ENCODE measurements at regions not wholly inside any gene's neighbourhood (a gene's known extent, or its start where the extent isn't known, plus 50 kb on each side); places are given as distances from the start of the nearest gene placed in this dataset.

DNA sequence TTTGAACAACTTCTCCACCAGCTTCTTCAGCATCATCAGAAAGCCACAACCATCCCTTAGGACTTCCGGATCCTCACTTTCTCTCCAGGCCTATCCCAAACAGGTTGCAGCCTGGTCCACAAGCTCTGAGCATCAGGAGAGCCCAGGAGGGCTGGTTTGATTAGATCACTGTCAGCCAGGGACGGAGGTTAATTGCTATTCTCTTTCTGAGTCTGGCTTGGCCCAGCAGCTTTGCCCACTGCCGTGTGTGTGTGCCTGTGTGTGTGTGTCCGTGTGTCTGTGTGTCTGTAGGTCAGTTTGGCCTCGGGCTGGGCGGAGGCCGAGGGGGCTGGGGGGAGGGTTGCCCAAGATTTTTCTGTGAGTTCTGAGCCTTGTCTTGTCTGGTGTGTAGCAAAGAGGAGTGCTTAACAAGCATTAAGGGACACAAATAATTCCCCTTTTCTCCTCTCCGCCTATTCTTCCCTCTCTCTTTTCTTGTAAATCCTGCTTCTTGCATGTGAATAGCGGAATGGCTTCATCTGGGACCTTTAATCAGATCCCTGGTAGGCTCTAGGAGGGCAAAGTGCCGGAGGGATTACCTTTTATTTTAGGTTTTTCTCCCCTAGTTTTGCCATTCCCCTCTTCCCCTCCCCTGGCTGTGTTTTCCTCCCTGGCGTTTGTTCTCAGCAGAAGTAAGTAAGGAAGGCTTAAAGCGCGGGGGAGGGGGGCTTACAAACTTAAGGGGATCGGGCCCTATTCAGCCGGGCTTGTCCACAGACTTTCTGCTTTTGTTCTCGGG lies 138.2 kb upstream of the LHX5 start:
- Histone ChIP-seq H3K27ac (replicated peaks) (no peak overlapping the region), H3K4me3 (replicated peaks; ENCODE audit: insufficient read depth, low read length) (no peak overlapping the region)

DNA sequence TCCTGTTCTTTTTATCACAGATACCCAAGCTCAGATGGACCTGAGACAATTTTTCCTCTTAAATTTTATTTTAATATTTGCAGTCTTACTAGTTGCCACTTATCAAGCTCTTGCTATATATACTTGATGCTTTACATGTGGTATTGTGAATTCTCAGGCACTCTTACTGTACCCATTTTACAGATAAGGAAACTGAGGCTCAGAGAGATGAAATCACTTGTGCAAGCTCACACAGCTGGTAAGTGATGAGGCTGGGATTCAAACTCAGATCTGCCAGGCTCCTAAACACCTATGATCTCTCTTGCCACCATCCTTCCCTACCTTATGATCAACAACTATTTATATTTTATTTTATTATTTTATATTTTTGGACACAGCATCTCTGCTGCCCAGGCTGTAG lies 133.0 kb upstream of the LHX5 start:
- DNase-seq (ENCODE audit: low read depth in 1 of 2, low spot score in 1 of 2), result no peak
- H3K27ac ChIP-seq (replicated peaks), result no peak overlapping the region
- H3K4me3 ChIP-seq (replicated peaks; ENCODE audit: insufficient read depth, low read length), result no peak overlapping the region
- TF ChIP-seq, protein P1, sequence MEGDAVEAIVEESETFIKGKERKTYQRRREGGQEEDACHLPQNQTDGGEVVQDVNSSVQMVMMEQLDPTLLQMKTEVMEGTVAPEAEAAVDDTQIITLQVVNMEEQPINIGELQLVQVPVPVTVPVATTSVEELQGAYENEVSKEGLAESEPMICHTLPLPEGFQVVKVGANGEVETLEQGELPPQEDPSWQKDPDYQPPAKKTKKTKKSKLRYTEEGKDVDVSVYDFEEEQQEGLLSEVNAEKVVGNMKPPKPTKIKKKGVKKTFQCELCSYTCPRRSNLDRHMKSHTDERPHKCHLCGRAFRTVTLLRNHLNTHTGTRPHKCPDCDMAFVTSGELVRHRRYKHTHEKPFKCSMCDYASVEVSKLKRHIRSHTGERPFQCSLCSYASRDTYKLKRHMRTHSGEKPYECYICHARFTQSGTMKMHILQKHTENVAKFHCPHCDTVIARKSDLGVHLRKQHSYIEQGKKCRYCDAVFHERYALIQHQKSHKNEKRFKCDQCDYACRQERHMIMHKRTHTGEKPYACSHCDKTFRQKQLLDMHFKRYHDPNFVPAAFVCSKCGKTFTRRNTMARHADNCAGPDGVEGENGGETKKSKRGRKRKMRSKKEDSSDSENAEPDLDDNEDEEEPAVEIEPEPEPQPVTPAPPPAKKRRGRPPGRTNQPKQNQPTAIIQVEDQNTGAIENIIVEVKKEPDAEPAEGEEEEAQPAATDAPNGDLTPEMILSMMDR (IDR thresholded peaks at IDR 0.05; ENCODE audit: insufficient read depth, low read length), result no peak
- no peak for TF ChIP-seq POLR2AphosphoS5 (IDR thresholded peaks at IDR 0.05; ENCODE audit: low read depth)
- no peak for TF ChIP-seq GABPA (IDR thresholded peaks at IDR 0.05; ENCODE audit: low read depth)
- TF ChIP-seq, protein P2, sequence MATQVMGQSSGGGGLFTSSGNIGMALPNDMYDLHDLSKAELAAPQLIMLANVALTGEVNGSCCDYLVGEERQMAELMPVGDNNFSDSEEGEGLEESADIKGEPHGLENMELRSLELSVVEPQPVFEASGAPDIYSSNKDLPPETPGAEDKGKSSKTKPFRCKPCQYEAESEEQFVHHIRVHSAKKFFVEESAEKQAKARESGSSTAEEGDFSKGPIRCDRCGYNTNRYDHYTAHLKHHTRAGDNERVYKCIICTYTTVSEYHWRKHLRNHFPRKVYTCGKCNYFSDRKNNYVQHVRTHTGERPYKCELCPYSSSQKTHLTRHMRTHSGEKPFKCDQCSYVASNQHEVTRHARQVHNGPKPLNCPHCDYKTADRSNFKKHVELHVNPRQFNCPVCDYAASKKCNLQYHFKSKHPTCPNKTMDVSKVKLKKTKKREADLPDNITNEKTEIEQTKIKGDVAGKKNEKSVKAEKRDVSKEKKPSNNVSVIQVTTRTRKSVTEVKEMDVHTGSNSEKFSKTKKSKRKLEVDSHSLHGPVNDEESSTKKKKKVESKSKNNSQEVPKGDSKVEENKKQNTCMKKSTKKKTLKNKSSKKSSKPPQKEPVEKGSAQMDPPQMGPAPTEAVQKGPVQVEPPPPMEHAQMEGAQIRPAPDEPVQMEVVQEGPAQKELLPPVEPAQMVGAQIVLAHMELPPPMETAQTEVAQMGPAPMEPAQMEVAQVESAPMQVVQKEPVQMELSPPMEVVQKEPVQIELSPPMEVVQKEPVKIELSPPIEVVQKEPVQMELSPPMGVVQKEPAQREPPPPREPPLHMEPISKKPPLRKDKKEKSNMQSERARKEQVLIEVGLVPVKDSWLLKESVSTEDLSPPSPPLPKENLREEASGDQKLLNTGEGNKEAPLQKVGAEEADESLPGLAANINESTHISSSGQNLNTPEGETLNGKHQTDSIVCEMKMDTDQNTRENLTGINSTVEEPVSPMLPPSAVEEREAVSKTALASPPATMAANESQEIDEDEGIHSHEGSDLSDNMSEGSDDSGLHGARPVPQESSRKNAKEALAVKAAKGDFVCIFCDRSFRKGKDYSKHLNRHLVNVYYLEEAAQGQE (IDR thresholded peaks at IDR 0.05; ENCODE audit: insufficient replicate concordance, low read depth), result no peak
- TF ChIP-seq SPI1 (IDR thresholded peaks at IDR 0.05; ENCODE audit: borderline replicate concordance, low read depth), result no peak
- H3K27me3 ChIP-seq (ENCODE audit: insufficient read depth, poor library complexity, severe bottlenecking), result peaks cover 4% of the 10 kb centered on the region

More for the DNA sequence above, 138.2 kb upstream of the LHX5 start:
- TF ChIP-seq GABPA (IDR thresholded peaks at IDR 0.05; ENCODE audit: low read depth) (no peak), SPI1 (IDR thresholded peaks at IDR 0.05; ENCODE audit: borderline replicate concordance, low read depth) (no peak), POLR2AphosphoS5 (IDR thresholded peaks at IDR 0.05; ENCODE audit: low read depth) (no peak)
- TF ChIP-seq, protein P1 (IDR thresholded peaks at IDR 0.05; ENCODE audit: insufficient read depth, low read length), result no peak
- TF ChIP-seq, protein P2 (IDR thresholded peaks at IDR 0.05; ENCODE audit: insufficient replicate concordance, low read depth), result no peak
- peaks cover 25% of the 10 kb centered on the region for H3K27me3 ChIP-seq (ENCODE audit: insufficient read depth, poor library complexity, severe bottlenecking)
- DNase-seq (ENCODE audit: low read depth in 1 of 2, low spot score in 1 of 2), result no peak

DNA sequence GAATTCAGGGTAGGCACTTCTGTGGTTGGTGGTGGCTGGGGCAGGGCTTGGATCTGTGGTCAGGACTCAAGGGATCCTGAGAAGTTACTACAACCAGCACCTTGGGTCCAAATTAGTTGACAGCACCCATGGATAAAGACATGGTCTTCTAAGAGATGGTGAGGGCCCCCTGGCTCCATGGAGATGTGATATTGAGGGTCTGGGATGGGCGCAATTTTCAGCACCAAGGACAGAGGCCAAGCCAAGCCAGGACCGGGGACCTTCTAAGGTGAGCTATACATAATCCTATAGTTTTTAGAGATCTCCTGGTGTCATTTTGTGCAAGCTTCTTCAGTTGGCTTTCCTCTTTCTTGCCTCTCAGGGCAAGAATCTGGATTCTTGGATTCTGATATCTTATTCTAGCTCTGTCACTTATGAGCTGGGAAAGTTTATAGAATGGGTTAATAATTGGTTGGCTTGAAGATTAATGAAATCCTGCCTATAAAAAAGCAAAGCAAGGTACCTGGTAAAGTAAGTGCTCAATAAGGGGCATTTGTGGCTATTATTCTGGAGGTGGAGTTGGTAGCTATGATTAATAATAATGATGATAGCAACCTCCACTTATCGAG lies 130.1 kb upstream of the LHX5 start:
- no peak for DNase-seq (ENCODE audit: low read depth in 1 of 2, low spot score in 1 of 2)
- Histone ChIP-seq H3K4me3 (replicated peaks; ENCODE audit: insufficient read depth, low read length) (no peak overlapping the region), H3K27ac (replicated peaks) (no peak overlapping the region), H3K27me3 (ENCODE audit: insufficient read depth, poor library complexity, severe bottlenecking) (no peaks in the 10 kb centered on the region)
- TF ChIP-seq GABPA (IDR thresholded peaks at IDR 0.05; ENCODE audit: low read depth), result no peak
- TF ChIP-seq SPI1 (IDR thresholded peaks at IDR 0.05; ENCODE audit: borderline replicate concordance, low read depth), result no peak
- TF ChIP-seq, protein P1 (IDR thresholded peaks at IDR 0.05; ENCODE audit: insufficient read depth, low read length), result no peak
- TF ChIP-seq, protein P2 (IDR thresholded peaks at IDR 0.05; ENCODE audit: insufficient replicate concordance, low read depth), result peak; percentile 95
- TF ChIP-seq POLR2AphosphoS5 (IDR thresholded peaks at IDR 0.05; ENCODE audit: low read depth), result no peak

All from HL-60 (cell line).